ENCODE measurements at regions not wholly inside any gene's neighbourhood (a gene's known extent, or its start where the extent isn't known, plus 50 kb on each side); places are given as distances from the start of the nearest gene placed in this dataset.

DNA sequence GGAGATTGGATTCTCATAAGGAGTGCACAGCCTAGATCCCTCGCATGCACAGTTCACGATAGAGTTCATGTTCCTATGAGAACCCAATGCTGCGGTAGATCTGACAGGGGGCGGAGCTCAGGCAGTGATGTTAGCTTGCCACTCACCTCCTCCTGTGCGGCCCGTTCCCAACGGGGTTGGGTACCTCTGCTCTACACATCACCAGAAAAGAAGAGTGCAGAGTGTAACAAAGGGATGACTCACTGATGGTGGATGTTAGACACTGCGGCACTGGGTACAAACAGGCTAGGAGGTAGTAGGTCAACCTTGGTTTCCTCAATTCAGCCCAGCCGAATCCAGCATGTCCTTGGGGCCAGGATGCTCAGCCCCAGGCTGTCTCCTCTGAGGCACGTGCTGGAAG lies 66.8 kb upstream of the CHST15 start:
- no peaks in the 10 kb centered on the region for H3K36me3 ChIP-seq (ENCODE audit: control insufficient read depth in 3 of 3, insufficient read depth in 2 of 3, low read depth in 1 of 3, low read length in 3 of 3)
- H3K27ac ChIP-seq (ENCODE audit: low read depth in 1 of 3, low read length in 2 of 3): no peak overlapping the region
- H3K4me1 ChIP-seq (ENCODE audit: control insufficient read depth in 3 of 3, insufficient read depth in 2 of 3, low read depth in 1 of 3, low read length in 2 of 3): peaks cover 0 to 5% (median 0%) of the 10 kb centered on the region in 3 donors
- no peak for DNase-seq
- no peak for FAIRE-seq
- no peaks in the 10 kb centered on the region for H3K9me3 ChIP-seq (ENCODE audit: control insufficient read depth in 2 of 2, insufficient read depth in 1 of 2, low read depth in 1 of 2, low read length in 1 of 2)
- peaks cover 0 to 4% (median 0%) of the 10 kb centered on the region in 3 donors for H3K27me3 ChIP-seq (ENCODE audit: control insufficient read depth in 3 of 3, insufficient read depth in 3 of 3, low read length in 3 of 3)
- WGBS, 3 donors: 54 to 80% (median 63%) methylated on average over 10 of the region's 10 CpGs
- no peak overlapping the region for H3K4me3 ChIP-seq (ENCODE audit: low read depth in 1 of 3, low read length in 3 of 3)

DNA sequence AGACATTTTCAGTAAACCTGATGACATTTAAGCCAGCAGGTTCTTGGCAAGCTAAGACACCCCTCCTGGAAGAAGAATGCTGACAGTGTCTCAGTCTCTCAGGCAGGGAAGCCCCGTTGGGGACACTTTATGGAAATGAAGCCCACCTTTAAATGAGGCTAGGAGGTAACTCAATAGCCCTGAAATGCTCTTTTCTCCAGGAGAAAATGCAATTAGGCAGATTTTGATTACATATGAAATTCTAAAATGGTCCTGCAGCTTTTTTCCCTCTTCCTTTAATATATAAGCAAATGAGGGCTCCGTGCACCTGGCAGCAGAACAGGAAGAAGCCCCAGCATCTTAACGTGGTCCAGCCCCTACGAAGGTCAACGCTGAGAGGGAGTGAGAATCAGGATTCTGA lies 65.8 kb upstream of the CHST15 start:
- DNase-seq: no peak
- WGBS, 3 donors: 57 to 73% (median 58%) methylated on average over 5 of the region's 5 CpGs
- Histone ChIP-seq H3K36me3 (ENCODE audit: control insufficient read depth in 3 of 3, insufficient read depth in 2 of 3, low read depth in 1 of 3, low read length in 3 of 3) (no peaks in the 10 kb centered on the region), H3K4me1 (ENCODE audit: control insufficient read depth in 3 of 3, insufficient read depth in 2 of 3, low read depth in 1 of 3, low read length in 2 of 3) (peaks cover 0 to 5% (median 0%) of the 10 kb centered on the region in 3 donors), H3K27ac (ENCODE audit: low read depth in 1 of 3, low read length in 2 of 3) (no peak overlapping the region), H3K4me3 (ENCODE audit: low read depth in 1 of 3, low read length in 3 of 3) (no peak overlapping the region), H3K27me3 (ENCODE audit: control insufficient read depth in 3 of 3, insufficient read depth in 3 of 3, low read length in 3 of 3) (peaks cover 0 to 2% (median 0%) of the 10 kb centered on the region in 3 donors), H3K9me3 (ENCODE audit: control insufficient read depth in 2 of 2, insufficient read depth in 1 of 2, low read depth in 1 of 2, low read length in 1 of 2) (no peaks in the 10 kb centered on the region)
- no peak for FAIRE-seq

DNA sequence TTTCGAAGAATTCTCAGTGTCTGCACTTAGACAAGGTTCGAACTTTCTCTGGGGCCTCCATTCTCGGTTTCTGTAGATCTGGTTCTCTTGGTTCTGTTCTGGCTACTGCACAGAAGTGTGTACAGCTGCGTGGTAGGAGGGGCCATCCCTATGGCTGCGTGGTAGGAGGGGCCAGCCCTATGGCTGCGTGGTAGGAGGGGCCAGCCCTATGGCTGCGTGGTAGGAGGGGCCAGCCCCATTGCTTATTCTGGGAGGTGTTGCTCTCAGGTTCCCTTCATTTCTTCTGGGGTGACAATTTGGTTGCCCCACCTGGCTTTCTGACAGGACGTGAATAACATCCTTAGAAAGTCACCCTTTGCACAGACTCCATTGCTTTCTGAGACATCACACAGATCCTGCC lies 65.2 kb upstream of the CHST15 start:
- DNase-seq (no peak), FAIRE-seq (no peak)
- H3K27me3 ChIP-seq (ENCODE audit: control insufficient read depth in 3 of 3, insufficient read depth in 3 of 3, low read length in 3 of 3): peaks cover 0 to 2% (median 0%) of the 10 kb centered on the region in 3 donors
- no peaks in the 10 kb centered on the region for H3K9me3 ChIP-seq (ENCODE audit: control insufficient read depth in 2 of 2, insufficient read depth in 1 of 2, low read depth in 1 of 2, low read length in 1 of 2)
- no peaks in the 10 kb centered on the region for H3K36me3 ChIP-seq (ENCODE audit: control insufficient read depth in 3 of 3, insufficient read depth in 2 of 3, low read depth in 1 of 3, low read length in 3 of 3)
- 77 to 89% (median 86%) methylated on average over 8 of the region's 8 CpGs for WGBS, 3 donors
- no peak overlapping the region for H3K4me3 ChIP-seq (ENCODE audit: low read depth in 1 of 3, low read length in 3 of 3)
- H3K27ac ChIP-seq (ENCODE audit: low read depth in 1 of 3, low read length in 2 of 3): no peak overlapping the region
- H3K4me1 ChIP-seq (ENCODE audit: control insufficient read depth in 3 of 3, insufficient read depth in 2 of 3, low read depth in 1 of 3, low read length in 2 of 3): peaks cover 0 to 5% (median 0%) of the 10 kb centered on the region in 3 donors

DNA sequence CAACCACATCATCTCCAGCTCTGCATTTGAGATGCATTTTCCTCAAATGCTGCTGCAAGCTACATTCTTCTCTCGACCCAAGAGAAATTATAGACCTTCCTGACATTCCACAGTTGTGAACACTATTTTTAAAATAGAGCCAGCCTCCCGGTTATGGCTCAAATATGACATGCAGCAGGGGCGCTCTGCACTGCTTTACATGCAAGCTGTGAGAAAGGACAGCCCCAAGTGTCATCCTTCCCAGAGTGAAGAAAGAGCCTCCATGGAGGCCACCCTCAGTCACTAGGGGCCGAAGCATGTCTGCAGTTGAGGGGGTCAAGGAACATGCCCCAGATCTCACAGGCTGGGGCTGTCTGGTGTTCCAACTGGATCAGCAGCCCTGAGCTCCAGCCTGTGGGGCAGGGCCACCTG lies 63.9 kb upstream of the CHST15 start:
- Histone ChIP-seq H3K36me3 (ENCODE audit: control insufficient read depth in 3 of 3, insufficient read depth in 2 of 3, low read depth in 1 of 3, low read length in 3 of 3) (no peaks in the 10 kb centered on the region), H3K9me3 (ENCODE audit: control insufficient read depth in 2 of 2, insufficient read depth in 1 of 2, low read depth in 1 of 2, low read length in 1 of 2) (no peaks in the 10 kb centered on the region), H3K4me1 (ENCODE audit: control insufficient read depth in 3 of 3, insufficient read depth in 2 of 3, low read depth in 1 of 3, low read length in 2 of 3) (peaks cover 4 to 5% (median 4%) of the 10 kb centered on the region in 3 donors), H3K27me3 (ENCODE audit: control insufficient read depth in 3 of 3, insufficient read depth in 3 of 3, low read length in 3 of 3) (peaks cover 0 to 6% (median 0%) of the 10 kb centered on the region in 3 donors), H3K27ac (ENCODE audit: low read depth in 1 of 3, low read length in 2 of 3) (no peak overlapping the region), H3K4me3 (ENCODE audit: low read depth in 1 of 3, low read length in 3 of 3) (no peak overlapping the region)
- DNase-seq (no peak), FAIRE-seq (no peak)
- WGBS, 3 donors: 69 to 81% (median 79%) methylated on average over 4 of the region's 4 CpGs

DNA sequence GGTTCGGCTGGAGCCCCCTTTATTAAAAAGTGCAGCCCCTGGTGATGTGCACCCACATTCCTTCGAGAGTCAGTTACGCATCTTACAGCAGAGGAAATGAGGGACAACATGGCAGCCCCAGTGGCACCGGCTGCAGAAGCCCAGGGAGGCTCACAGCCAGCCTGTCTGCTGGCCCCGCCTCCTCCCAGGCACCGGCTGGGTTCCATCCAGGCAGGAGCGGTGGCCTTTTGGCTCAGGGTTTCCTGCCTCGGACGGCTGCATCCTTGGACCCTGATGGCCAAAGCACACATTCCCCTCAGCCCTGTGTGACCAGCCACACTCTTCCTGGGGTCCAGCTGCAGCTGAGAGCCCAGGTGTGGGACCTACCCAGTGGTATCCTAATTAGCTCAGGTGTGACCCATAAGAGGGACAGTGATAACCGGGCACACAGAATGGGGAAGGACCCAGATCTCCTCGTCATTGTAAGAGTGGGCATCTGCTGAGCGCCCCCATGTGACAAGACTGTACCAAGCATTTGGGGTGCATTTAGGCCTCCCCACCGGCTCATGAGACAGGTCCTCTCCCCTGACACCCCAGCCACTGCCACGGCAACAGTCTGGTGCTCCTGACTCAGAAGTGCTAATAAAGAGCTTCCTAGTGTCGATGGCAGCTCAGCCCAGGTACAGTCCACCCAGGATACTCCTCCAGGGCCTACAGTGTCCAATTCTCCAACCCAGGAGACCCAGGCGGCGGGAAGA lies 63.3 kb upstream of the CHST15 start:
- H3K36me3 ChIP-seq (ENCODE audit: control insufficient read depth in 3 of 3, insufficient read depth in 2 of 3, low read depth in 1 of 3, low read length in 3 of 3): no peaks in the 10 kb centered on the region
- peaks cover 0 to 10% (median 0%) of the 10 kb centered on the region in 3 donors for H3K27me3 ChIP-seq (ENCODE audit: control insufficient read depth in 3 of 3, insufficient read depth in 3 of 3, low read length in 3 of 3)
- peaks cover 4 to 5% (median 4%) of the 10 kb centered on the region in 3 donors for H3K4me1 ChIP-seq (ENCODE audit: control insufficient read depth in 3 of 3, insufficient read depth in 2 of 3, low read depth in 1 of 3, low read length in 2 of 3)
- 57 to 69% (median 59%) methylated on average over 16 to 17 of the region's 17 CpGs for WGBS, 3 donors
- FAIRE-seq (no peak), DNase-seq (no peak)
- H3K9me3 ChIP-seq (ENCODE audit: control insufficient read depth in 2 of 2, insufficient read depth in 1 of 2, low read depth in 1 of 2, low read length in 1 of 2): no peaks in the 10 kb centered on the region
- H3K4me3 ChIP-seq (ENCODE audit: low read depth in 1 of 3, low read length in 3 of 3): no peak overlapping the region
- no peak overlapping the region for H3K27ac ChIP-seq (ENCODE audit: low read depth in 1 of 3, low read length in 2 of 3)

DNA sequence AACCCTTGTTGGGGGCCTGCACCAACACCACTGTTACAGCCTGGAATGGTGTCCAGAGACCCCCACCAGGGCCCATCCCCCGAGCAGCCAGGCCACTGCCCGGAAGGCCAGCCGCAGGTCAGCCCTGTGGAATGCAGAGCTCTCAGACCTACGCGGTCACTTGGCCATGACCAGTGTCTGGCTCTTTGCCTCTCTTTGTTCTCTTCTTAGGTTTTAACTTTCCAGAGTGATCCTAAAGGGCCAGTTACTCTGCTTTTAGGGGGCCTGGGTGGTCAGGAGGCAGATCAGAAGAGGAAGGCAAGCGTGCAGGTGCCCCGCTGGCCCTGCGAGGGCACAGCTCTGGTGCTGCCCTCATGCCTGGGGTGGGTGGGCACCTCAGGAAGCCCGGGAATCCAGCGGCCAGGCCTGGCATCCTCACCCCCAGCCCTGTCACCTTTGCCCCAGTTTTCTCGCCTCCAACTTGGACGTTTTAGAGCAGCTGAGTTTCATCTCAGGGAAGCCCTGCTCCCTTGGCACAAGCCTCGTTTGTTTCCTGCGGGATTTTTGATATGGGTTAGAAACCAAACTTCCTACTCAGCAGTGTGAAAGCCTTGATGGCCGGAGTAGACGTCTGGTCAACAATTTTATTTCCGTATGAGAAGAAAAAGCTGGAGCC lies 62.5 kb upstream of the CHST15 start:
- FAIRE-seq (no peak), DNase-seq (no peak)
- no peak overlapping the region for H3K4me3 ChIP-seq (ENCODE audit: low read depth in 1 of 3, low read length in 3 of 3)
- no peaks in the 10 kb centered on the region for H3K36me3 ChIP-seq (ENCODE audit: control insufficient read depth in 3 of 3, insufficient read depth in 2 of 3, low read depth in 1 of 3, low read length in 3 of 3)
- peak overlapping the region in 1 of 3 donors; percentile 9 for H3K27ac ChIP-seq (ENCODE audit: low read depth in 1 of 3, low read length in 2 of 3)
- peaks cover 4 to 5% (median 4%) of the 10 kb centered on the region in 3 donors for H3K4me1 ChIP-seq (ENCODE audit: control insufficient read depth in 3 of 3, insufficient read depth in 2 of 3, low read depth in 1 of 3, low read length in 2 of 3)
- peaks cover 0 to 10% (median 0%) of the 10 kb centered on the region in 3 donors for H3K27me3 ChIP-seq (ENCODE audit: control insufficient read depth in 3 of 3, insufficient read depth in 3 of 3, low read length in 3 of 3)
- H3K9me3 ChIP-seq (ENCODE audit: control insufficient read depth in 2 of 2, insufficient read depth in 1 of 2, low read depth in 1 of 2, low read length in 1 of 2): no peaks in the 10 kb centered on the region
- 56 to 72% (median 68%) methylated on average over 16 to 17 of the region's 17 CpGs for WGBS, 3 donors

DNA sequence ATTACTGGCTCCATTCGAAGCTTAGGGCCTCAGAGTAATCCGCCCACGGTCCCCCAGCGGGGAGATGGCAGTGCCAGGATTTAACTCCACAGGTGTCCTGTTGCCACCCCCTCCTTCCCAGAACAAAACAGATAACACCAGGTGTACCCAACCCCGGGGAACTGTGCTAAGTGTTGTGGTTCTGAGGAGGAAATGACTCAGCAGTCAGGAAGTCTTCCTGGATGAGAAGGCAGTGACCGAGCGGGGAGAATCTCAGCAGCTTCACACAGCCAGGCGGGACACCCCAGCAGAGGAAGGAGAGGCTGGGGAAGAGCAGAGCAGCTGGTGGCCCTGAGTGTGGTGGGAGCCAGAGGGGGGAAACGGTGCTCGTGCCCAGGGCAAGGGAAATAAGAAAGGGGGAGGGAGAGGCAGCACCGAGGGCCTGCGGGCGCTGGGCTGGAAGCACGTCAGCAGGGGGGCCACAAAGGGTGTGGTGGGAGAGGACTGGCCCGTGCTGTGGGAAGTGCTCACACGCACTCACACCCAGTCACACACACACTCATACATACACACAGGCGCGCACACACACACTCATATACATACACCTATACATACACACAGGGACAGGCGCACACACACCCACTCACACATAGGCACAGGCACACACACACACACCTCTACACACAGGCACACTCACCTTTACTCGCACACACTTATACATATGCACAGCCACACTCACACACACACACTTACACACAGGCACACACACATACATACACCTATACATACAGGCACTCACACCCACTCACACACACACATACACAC lies 59.8 kb upstream of the CHST15 start:
- Histone ChIP-seq H3K36me3 (ENCODE audit: control insufficient read depth in 3 of 3, insufficient read depth in 2 of 3, low read depth in 1 of 3, low read length in 3 of 3) (no peaks in the 10 kb centered on the region), H3K27me3 (ENCODE audit: control insufficient read depth in 3 of 3, insufficient read depth in 3 of 3, low read length in 3 of 3) (peaks cover 0 to 8% (median 0%) of the 10 kb centered on the region in 3 donors), H3K4me3 (ENCODE audit: low read depth in 1 of 3, low read length in 3 of 3) (no peak overlapping the region), H3K4me1 (ENCODE audit: control insufficient read depth in 3 of 3, insufficient read depth in 2 of 3, low read depth in 1 of 3, low read length in 2 of 3) (peaks cover 4 to 5% (median 4%) of the 10 kb centered on the region in 3 donors), H3K27ac (ENCODE audit: low read depth in 1 of 3, low read length in 2 of 3) (peak overlapping the region in 1 of 3 donors; percentile 78), H3K9me3 (ENCODE audit: control insufficient read depth in 2 of 2, insufficient read depth in 1 of 2, low read depth in 1 of 2, low read length in 1 of 2) (no peaks in the 10 kb centered on the region)
- WGBS, 3 donors: 25 to 28% (median 27%) methylated on average over 13 to 20 of the region's 20 CpGs
- FAIRE-seq (no peak), DNase-seq (peak; percentile 34 to 63)

Measured in small intestine (tissue), 7 donors.